H1 (cell line): ENCODE measurements at regions not wholly inside any gene's neighbourhood (a gene's known extent, or its start where the extent isn't known, plus 50 kb on each side); places are given as distances from the start of the nearest gene placed in this dataset.

ENCODE experiments used
- CREB1 ChIP-seq: IDR thresholded peaks from 2 replicates; pipeline ENCODE4 v1.6.1; 2012; ENCODE audit warnings: inconsistent platforms
- CTCF ChIP-seq, 3 experiments: IDR thresholded peaks; 1 replicate in 2 of 3; 2 replicates in 1 of 3; pipeline versions ENCODE4 v1.5.1 to v1.6.1; 2011; ENCODE audit warnings: low read length in 3 of 3, mild to moderate bottlenecking in 3 of 3, inconsistent platforms in 2 of 3, low read depth in 1 of 3, moderate library complexity in 1 of 3; ENCODE audit not compliant: insufficient read depth in 1 of 3; ENCODE audit errors: control extremely low read depth in 1 of 3
- KDM1A ChIP-seq: fragments of 200-600, 300-600 bp; sonication (generic); IDR thresholded peaks from 2 replicates; pipeline ENCODE4 v1.7.1; 2016; ENCODE audit warnings: mild to moderate bottlenecking, low read length, borderline replicate concordance
- POLR2A ChIP-seq, 2 experiments: IDR thresholded peaks; 1 replicate in 1 of 2; 2 replicates in 1 of 2; pipeline ENCODE4 v1.6.1; 2011; ENCODE audit warnings: low read depth in 2 of 2, low read length in 2 of 2, mild to moderate bottlenecking in 2 of 2; ENCODE audit errors: control extremely low read depth in 1 of 2
- POLR2AphosphoS5 ChIP-seq: IDR thresholded peaks from 2 replicates; pipeline ENCODE4 v1.6.1; 2011; ENCODE audit warnings: low read depth, low read length
- POU5F1 ChIP-seq: IDR thresholded peaks from 2 replicates; pipeline ENCODE4 v1.6.1; 2011; ENCODE audit warnings: low read depth, mild to moderate bottlenecking, low read length, moderate library complexity
- RFX5 ChIP-seq: IDR thresholded peaks from 2 replicates; pipeline ENCODE4 v1.6.1; 2011; ENCODE audit warnings: low read depth, low read length, improper control_type of control experiment, borderline replicate concordance
- SIX5 ChIP-seq: IDR thresholded peaks from 2 replicates; pipeline ENCODE4 v1.6.1; 2011; ENCODE audit warnings: mild to moderate bottlenecking, low read depth, low read length
- TAF1 ChIP-seq: IDR thresholded peaks from 2 replicates; pipeline ENCODE4 v1.6.1; 2011; ENCODE audit warnings: mild to moderate bottlenecking, low read depth, low read length

DNA sequence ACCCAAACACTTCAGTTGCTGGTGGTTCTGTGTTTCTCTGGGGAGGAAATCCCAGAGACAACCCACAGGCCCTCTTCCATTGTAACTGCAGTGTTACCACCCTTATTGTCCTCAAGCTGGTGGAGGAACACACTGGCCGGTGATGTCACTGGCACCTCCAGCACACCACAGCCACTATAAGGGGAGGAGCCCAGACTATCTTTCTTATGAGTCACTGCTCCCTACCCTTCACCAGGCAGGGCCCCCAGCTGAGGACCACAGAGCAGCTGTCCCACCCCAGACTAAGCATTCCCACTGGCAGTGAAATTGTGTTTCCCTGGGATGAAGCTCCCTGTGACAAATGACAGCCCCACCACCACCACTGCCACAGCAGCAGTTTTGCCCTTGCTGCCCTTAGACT, 171.8 kb upstream of the FGF16 start:
- TF ChIP-seq RFX5 (no peak), SIX5 (no peak), CTCF (IDR thresholded peaks at IDR 0.05; ENCODE audit: control extremely low read depth in 1 of 3, insufficient read depth in 1 of 3, low read depth in 1 of 3, low read length in 3 of 3) (no peak), KDM1A (no peak), POLR2AphosphoS5 (no peak), POLR2A (IDR thresholded peaks at IDR 0.05; ENCODE audit: control extremely low read depth in 1 of 2, low read depth in 2 of 2, low read length in 2 of 2) (no peak), CREB1 (no peak), TAF1 (no peak), POU5F1 (no peak)
